Astrocyte of the hippocampus (primary cell): ENCODE measurements at regions not wholly inside any gene's neighbourhood (a gene's known extent, or its start where the extent isn't known, plus 50 kb on each side); places are given as distances from the start of the nearest gene placed in this dataset.

Experiments used
- DNase-seq: peaks from one replicate; pipeline ENCODE4 v3.0.0; 2011; ENCODE audit warnings: low read depth, low spot score

DNA sequence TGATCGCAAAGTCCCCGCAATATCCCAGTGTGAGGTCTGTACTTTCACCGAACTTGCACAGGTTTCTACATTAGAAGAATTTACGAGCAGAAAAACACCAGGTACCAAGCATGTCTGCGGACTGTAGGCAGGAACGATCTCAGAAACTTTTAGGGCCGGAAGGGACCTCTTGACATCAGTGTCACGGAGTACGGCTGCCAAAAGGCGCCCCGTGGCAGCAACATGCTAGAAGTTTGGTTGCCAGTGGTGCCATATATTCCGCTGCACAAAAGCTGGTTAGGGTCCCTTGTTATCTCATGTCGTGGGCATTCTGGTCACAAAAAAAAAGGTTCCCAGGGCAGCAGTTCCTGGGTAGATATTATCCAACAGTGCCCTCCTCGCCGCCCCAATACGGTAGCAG lies 61.0 kb upstream of the DCAF8L1 start:
- DNase-seq: no peak

GRCh38 chrX:28039258-28039657 lies 58.0 kb upstream of the DCAF8L1 start:
- no peak for DNase-seq
